ENCODE measurements at regions not wholly inside any gene's neighbourhood (a gene's known extent, or its start where the extent isn't known, plus 50 kb on each side); places are given as distances from the start of the nearest gene placed in this dataset.

DNA sequence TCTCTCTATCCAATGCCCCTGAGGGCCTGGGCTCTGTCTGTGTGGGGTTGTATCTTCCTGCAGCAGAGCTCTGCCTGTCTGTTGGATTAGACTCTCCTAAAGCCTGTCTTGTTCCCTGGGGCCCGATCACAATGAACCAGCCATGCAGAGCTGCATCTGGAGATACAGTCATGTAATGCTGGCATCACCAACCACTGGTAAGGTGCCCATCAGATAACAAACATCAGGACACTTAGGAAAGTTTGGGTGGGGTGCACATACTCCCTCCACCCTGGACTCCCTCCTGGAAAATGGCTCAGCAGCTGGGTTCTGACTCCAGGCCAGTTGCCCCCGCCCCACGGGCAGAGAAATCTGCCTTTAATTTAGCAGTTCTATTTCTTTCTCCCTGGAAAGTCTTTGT is 61.3 kb upstream of the BRD7 start:
- ATAC-seq, result no peak; the same call in 2 of the 3 replicates
- no peak for TF ChIP-seq SNAI2 (CRISPR knock-in tag; IDR thresholded peaks at IDR 0.05)
- TF ChIP-seq ZNF565 (CRISPR knock-in tag; conservative IDR thresholded peaks at IDR 0.05; ENCODE audit: low read depth), result no peak
- no peak for TF ChIP-seq ZNF8 (CRISPR knock-in tag; IDR thresholded peaks at IDR 0.05)
- no peak for TF ChIP-seq ZFP30 (CRISPR knock-in tag; IDR thresholded peaks at IDR 0.05)
- TF ChIP-seq, protein P1, sequence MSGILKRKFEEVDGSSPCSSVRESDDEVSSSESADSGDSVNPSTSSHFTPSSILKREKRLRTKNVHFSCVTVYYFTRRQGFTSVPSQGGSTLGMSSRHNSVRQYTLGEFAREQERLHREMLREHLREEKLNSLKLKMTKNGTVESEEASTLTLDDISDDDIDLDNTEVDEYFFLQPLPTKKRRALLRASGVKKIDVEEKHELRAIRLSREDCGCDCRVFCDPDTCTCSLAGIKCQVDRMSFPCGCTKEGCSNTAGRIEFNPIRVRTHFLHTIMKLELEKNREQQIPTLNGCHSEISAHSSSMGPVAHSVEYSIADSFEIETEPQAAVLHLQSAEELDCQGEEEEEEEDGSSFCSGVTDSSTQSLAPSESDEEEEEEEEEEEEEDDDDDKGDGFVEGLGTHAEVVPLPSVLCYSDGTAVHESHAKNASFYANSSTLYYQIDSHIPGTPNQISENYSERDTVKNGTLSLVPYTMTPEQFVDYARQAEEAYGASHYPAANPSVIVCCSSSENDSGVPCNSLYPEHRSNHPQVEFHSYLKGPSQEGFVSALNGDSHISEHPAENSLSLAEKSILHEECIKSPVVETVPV (CRISPR knock-in tag; IDR thresholded peaks at IDR 0.05), result no peak
- TF ChIP-seq ZC3H10 (CRISPR knock-in tag; IDR thresholded peaks at IDR 0.05), result no peak
- TF ChIP-seq ZNF70 (CRISPR knock-in tag; IDR thresholded peaks at IDR 0.05), result no peak
- no peak for TF ChIP-seq TOX (CRISPR knock-in tag; IDR thresholded peaks at IDR 0.05; ENCODE audit: borderline replicate concordance)
- no peak for TF ChIP-seq RARB (CRISPR knock-in tag; IDR thresholded peaks at IDR 0.05)
- no peak for TF ChIP-seq CSDC2 (CRISPR knock-in tag; IDR thresholded peaks at IDR 0.05)
- TF ChIP-seq, protein P2, sequence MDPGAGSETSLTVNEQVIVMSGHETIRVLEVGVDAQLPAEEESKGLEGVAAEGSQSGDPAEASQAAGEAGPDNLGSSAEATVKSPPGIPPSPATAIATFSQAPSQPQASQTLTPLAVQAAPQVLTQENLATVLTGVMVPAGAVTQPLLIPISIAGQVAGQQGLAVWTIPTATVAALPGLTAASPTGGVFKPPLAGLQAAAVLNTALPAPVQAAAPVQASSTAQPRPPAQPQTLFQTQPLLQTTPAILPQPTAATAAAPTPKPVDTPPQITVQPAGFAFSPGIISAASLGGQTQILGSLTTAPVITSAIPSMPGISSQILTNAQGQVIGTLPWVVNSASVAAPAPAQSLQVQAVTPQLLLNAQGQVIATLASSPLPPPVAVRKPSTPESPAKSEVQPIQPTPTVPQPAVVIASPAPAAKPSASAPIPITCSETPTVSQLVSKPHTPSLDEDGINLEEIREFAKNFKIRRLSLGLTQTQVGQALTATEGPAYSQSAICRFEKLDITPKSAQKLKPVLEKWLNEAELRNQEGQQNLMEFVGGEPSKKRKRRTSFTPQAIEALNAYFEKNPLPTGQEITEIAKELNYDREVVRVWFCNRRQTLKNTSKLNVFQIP (CRISPR knock-in tag; IDR thresholded peaks at IDR 0.05; ENCODE audit: borderline replicate concordance, low read depth), result no peak
- TF ChIP-seq GLIS3 (CRISPR knock-in tag; IDR thresholded peaks at IDR 0.05), result no peak
- TF ChIP-seq PPARA (CRISPR knock-in tag; IDR thresholded peaks at IDR 0.05; ENCODE audit: borderline replicate concordance), result no peak
- no peak for TF ChIP-seq BACH2 (CRISPR knock-in tag; IDR thresholded peaks at IDR 0.05; ENCODE audit: borderline replicate concordance)
- TF ChIP-seq, protein P3, sequence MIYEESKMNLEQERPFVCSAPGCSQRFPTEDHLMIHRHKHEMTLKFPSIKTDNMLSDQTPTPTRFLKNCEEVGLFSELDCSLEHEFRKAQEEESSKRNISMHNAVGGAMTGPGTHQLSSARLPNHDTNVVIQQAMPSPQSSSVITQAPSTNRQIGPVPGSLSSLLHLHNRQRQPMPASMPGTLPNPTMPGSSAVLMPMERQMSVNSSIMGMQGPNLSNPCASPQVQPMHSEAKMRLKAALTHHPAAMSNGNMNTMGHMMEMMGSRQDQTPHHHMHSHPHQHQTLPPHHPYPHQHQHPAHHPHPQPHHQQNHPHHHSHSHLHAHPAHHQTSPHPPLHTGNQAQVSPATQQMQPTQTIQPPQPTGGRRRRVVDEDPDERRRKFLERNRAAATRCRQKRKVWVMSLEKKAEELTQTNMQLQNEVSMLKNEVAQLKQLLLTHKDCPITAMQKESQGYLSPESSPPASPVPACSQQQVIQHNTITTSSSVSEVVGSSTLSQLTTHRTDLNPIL (CRISPR knock-in tag; IDR thresholded peaks at IDR 0.05; ENCODE audit: low read depth), result no peak
- TF ChIP-seq ESRRG (CRISPR knock-in tag; IDR thresholded peaks at IDR 0.05), result no peak
- no peak for TF ChIP-seq TCF4 (CRISPR knock-in tag; IDR thresholded peaks at IDR 0.05; ENCODE audit: borderline replicate concordance)
- TF ChIP-seq, protein P4, sequence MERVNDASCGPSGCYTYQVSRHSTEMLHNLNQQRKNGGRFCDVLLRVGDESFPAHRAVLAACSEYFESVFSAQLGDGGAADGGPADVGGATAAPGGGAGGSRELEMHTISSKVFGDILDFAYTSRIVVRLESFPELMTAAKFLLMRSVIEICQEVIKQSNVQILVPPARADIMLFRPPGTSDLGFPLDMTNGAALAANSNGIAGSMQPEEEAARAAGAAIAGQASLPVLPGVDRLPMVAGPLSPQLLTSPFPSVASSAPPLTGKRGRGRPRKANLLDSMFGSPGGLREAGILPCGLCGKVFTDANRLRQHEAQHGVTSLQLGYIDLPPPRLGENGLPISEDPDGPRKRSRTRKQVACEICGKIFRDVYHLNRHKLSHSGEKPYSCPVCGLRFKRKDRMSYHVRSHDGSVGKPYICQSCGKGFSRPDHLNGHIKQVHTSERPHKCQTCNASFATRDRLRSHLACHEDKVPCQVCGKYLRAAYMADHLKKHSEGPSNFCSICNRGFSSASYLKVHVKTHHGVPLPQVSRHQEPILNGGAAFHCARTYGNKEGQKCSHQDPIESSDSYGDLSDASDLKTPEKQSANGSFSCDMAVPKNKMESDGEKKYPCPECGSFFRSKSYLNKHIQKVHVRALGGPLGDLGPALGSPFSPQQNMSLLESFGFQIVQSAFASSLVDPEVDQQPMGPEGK (CRISPR knock-in tag; IDR thresholded peaks at IDR 0.05; ENCODE audit: borderline replicate concordance), result no peak

DNA sequence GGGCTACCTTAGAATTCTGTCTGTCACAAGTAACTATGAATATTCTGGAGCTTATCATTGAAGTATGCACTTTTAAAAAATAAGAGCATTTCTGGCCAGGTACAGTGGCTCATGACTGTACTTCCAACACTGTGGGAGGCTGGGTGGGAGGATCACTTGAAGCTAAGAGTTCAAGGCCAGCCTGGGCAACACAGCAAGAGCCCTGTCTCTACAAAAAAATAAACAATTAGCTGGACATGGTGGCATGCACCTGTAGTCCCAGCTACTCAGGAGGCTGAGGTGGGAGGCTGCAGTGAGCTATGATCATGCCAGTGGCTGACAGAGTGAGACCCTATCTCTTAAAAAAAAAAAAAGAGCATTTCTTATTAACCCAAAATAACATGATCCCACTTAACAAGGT is 60.0 kb upstream of the BRD7 start:
- ATAC-seq, result no peak
- no peak for TF ChIP-seq ZNF70 (CRISPR knock-in tag; IDR thresholded peaks at IDR 0.05)
- no peak for TF ChIP-seq ZFP3 (CRISPR knock-in tag; IDR thresholded peaks at IDR 0.05)
- no peak for TF ChIP-seq TOX (CRISPR knock-in tag; IDR thresholded peaks at IDR 0.05; ENCODE audit: borderline replicate concordance)
- TF ChIP-seq, protein P4 (CRISPR knock-in tag; IDR thresholded peaks at IDR 0.05; ENCODE audit: borderline replicate concordance), result no peak
- no peak for TF ChIP-seq ZNF8 (CRISPR knock-in tag; IDR thresholded peaks at IDR 0.05)

DNA sequence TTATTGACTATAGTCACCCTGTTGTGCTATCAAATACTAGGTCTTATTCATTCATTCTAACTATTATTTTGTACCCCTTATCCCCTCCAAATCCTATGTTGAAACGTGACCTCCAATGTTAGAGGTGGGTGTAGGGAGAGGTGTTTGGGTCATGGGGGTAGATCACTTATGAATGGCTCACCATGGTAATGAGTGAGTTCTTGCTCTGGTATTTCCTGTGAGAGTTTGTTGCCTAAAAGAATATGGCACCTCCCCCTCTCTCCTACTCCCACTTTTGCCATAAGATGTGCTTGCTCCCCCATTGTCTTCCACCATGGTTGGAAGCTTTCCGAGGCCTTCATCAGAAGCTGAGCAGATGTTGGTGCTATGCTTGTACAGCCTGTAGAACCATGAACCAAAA is 59.3 kb upstream of the BRD7 start:
- no peak for ATAC-seq
- TF ChIP-seq RARB (CRISPR knock-in tag; IDR thresholded peaks at IDR 0.05) (no peak), ARNTL (CRISPR knock-in tag; IDR thresholded peaks at IDR 0.05; ENCODE audit: borderline replicate concordance, low read depth) (no peak), ZNF70 (CRISPR knock-in tag; IDR thresholded peaks at IDR 0.05) (no peak), TOX (CRISPR knock-in tag; IDR thresholded peaks at IDR 0.05; ENCODE audit: borderline replicate concordance) (no peak)
- TF ChIP-seq, protein P5, sequence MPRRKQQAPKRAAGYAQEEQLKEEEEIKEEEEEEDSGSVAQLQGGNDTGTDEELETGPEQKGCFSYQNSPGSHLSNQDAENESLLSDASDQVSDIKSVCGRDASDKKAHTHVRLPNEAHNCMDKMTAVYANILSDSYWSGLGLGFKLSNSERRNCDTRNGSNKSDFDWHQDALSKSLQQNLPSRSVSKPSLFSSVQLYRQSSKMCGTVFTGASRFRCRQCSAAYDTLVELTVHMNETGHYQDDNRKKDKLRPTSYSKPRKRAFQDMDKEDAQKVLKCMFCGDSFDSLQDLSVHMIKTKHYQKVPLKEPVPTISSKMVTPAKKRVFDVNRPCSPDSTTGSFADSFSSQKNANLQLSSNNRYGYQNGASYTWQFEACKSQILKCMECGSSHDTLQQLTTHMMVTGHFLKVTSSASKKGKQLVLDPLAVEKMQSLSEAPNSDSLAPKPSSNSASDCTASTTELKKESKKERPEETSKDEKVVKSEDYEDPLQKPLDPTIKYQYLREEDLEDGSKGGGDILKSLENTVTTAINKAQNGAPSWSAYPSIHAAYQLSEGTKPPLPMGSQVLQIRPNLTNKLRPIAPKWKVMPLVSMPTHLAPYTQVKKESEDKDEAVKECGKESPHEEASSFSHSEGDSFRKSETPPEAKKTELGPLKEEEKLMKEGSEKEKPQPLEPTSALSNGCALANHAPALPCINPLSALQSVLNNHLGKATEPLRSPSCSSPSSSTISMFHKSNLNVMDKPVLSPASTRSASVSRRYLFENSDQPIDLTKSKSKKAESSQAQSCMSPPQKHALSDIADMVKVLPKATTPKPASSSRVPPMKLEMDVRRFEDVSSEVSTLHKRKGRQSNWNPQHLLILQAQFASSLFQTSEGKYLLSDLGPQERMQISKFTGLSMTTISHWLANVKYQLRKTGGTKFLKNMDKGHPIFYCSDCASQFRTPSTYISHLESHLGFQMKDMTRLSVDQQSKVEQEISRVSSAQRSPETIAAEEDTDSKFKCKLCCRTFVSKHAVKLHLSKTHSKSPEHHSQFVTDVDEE (CRISPR knock-in tag; IDR thresholded peaks at IDR 0.05), result no peak
